Lower leg skin (tissue), 4 donors: ENCODE measurements at regions not wholly inside any gene's neighbourhood (a gene's known extent, or its start where the extent isn't known, plus 50 kb on each side); places are given as distances from the start of the nearest gene placed in this dataset.

Experiments used
- DNase-seq, 2 donors: peaks; one replicate each; pipeline ENCODE4 v3.0.0-alpha.2; 2019; ENCODE audit warnings: low spot score in 2 of 2
- H3K4me3 ChIP-seq: fragments of 200-600 bp; sonication (generic); 2 replicates; pipeline ENCODE4 v1.5.1; 2017; ENCODE audit warnings: mild to moderate bottlenecking, low read depth; ENCODE audit not compliant: poor library complexity, severe bottlenecking
- CTCF ChIP-seq, 3 donors: fragments of 450-650 bp; IDR thresholded peaks; one replicate each; pipeline ENCODE4 v1.5.1; 2016; ENCODE audit warnings: antibody characterized with exemption in 3 of 3, mild to moderate bottlenecking in 3 of 3, moderate library complexity in 2 of 3
- POLR2A ChIP-seq, 2 donors: fragments of 450-650 bp; IDR thresholded peaks; one replicate each; pipeline ENCODE4 v1.6.1; 2016 to 2017; ENCODE audit warnings: antibody characterized with exemption in 2 of 2, mild to moderate bottlenecking in 1 of 2, moderate library complexity in 1 of 2
- WGBS, 2 donors: methylation state at CpG; one replicate each; pipeline ENCODE4 v1.1.5; 2018; 5-methylcytosine and 5-hydroxymethylcytosine counted together
- intact Hi-C: fragments of 100-400 bp; cut with DNase I; formaldehyde crosslinking; loops from one replicate; pipeline ENCODE4 v1.15.0; 2023; ENCODE audit warnings: low total_unique reads

- DNase-seq: no peak
- 92 to 93% methylated on average over 5 of the region's 5 CpGs for WGBS, 2 donors
- intact Hi-C loops: no loop called here
- H3K4me3 ChIP-seq: no peak overlapping the region
- TF ChIP-seq CTCF (IDR thresholded peaks at IDR 0.05): no peak
- TF ChIP-seq POLR2A (IDR thresholded peaks at IDR 0.05): no peak
Measured at GRCh38 chr9:1698991-1699390, 316.2 kb upstream of the SMARCA2 start.

- no peak for TF ChIP-seq CTCF (IDR thresholded peaks at IDR 0.05)
- TF ChIP-seq POLR2A (IDR thresholded peaks at IDR 0.05): no peak
- 97 to 99% methylated on average over 2 of the region's 2 CpGs for WGBS, 2 donors
- intact Hi-C loops: no loop called here
Measured at GRCh38 chr9:1701113-1701512, 314.0 kb upstream of the SMARCA2 start.

GRCh38 chr9:1702701-1703100 is 312.4 kb upstream of the SMARCA2 start:
- DNase-seq: no peak
- intact Hi-C loops: no loop called here
- H3K4me3 ChIP-seq: no peak overlapping the region
- TF ChIP-seq CTCF (IDR thresholded peaks at IDR 0.05): no peak
- no peak for TF ChIP-seq POLR2A (IDR thresholded peaks at IDR 0.05)
- WGBS, 2 donors: 53 to 57% methylated on average over 3 of the region's 3 CpGs

More at GRCh38 chr9:1701113-1701512, 314.0 kb upstream of the SMARCA2 start:
- DNase-seq: no peak
- no peak overlapping the region for H3K4me3 ChIP-seq

GRCh38 chr9:1707291-1707690 is 307.9 kb upstream of the SMARCA2 start:
- TF ChIP-seq CTCF (IDR thresholded peaks at IDR 0.05): no peak
- TF ChIP-seq POLR2A (IDR thresholded peaks at IDR 0.05): no peak
- H3K4me3 ChIP-seq: no peak overlapping the region
- intact Hi-C loops: no loop called here
- no peak for DNase-seq
- 38 to 61% methylated on average over 1 of the region's 1 CpG for WGBS, 2 donors

GRCh38 chr9:1708219-1708618 is 306.9 kb upstream of the SMARCA2 start:
- H3K4me3 ChIP-seq: no peak overlapping the region
- TF ChIP-seq CTCF (IDR thresholded peaks at IDR 0.05) (no peak), POLR2A (IDR thresholded peaks at IDR 0.05) (no peak)
- DNase-seq: no peak
- 75 to 86% methylated on average over 1 of the region's 1 CpG for WGBS, 2 donors
- intact Hi-C loops: no loop called here

- no peak for DNase-seq
- intact Hi-C loops: no loop called here
- TF ChIP-seq POLR2A (IDR thresholded peaks at IDR 0.05) (no peak), CTCF (IDR thresholded peaks at IDR 0.05) (no peak)
- WGBS, 2 donors: 50 to 65% methylated on average over 1 of the region's 1 CpG
- H3K4me3 ChIP-seq: no peak overlapping the region
Measured at GRCh38 chr9:1709347-1709746, 305.8 kb upstream of the SMARCA2 start.
